Endothelial cell of hepatic sinusoid (primary cell): ENCODE measurements at regions not wholly inside any gene's neighbourhood (a gene's known extent, or its start where the extent isn't known, plus 50 kb on each side); places are given as distances from the start of the nearest gene placed in this dataset.

Source experiments
- in situ Hi-C: cut with HindIII; loops from 2 replicates; pipeline ENCODE4 v1.10.0; 2017; ENCODE audit warnings: low sequenced_read_pairs

GRCh38 chr13:22461854-22462490 is 718.8 kb upstream of the SGCG start:
- in situ Hi-C loops, result no loop called here

- in situ Hi-C loops, result no loop called here
Measured at GRCh38 chr13:22463089-22463488, 717.7 kb upstream of the SGCG start.

GRCh38 chr13:22468045-22468444 is 712.7 kb upstream of the SGCG start:
- in situ Hi-C loops, result loop anchor here (5.0 kb wide), 2 partner anchors 34 to 74 kb away; no protein-coding TSS in a partner anchor

GRCh38 chr13:22468824-22469223 is 712.0 kb upstream of the SGCG start:
- in situ Hi-C loops, result loop anchor here (5.0 kb wide), 2 partner anchors 33 to 73 kb away; no protein-coding TSS in a partner anchor

GRCh38 chr13:22469452-22469851 is 711.3 kb upstream of the SGCG start:
- in situ Hi-C loops, result loop anchor here (5.0 kb wide), 2 partner anchors 33 to 73 kb away; no protein-coding TSS in a partner anchor

- in situ Hi-C loops, result no loop called here
Measured at GRCh38 chr13:22470075-22470474, 710.7 kb upstream of the SGCG start.

- in situ Hi-C loops, result no loop called here
Measured at GRCh38 chr13:22482496-22483000, 698.2 kb upstream of the SGCG start.

GRCh38 chr13:22483276-22483675 is 697.5 kb upstream of the SGCG start:
- in situ Hi-C loops, result no loop called here

- in situ Hi-C loops, result no loop called here
Measured at GRCh38 chr13:22486490-22486889, 694.3 kb upstream of the SGCG start.

GRCh38 chr13:22487932-22488331 is 692.8 kb upstream of the SGCG start:
- in situ Hi-C loops, result no loop called here

GRCh38 chr13:22489771-22490170 is 691.0 kb upstream of the SGCG start:
- in situ Hi-C loops, result no loop called here

GRCh38 chr13:22495819-22496218 is 685.0 kb upstream of the SGCG start:
- in situ Hi-C loops, result no loop called here

GRCh38 chr13:22496803-22497508 is 683.8 kb upstream of the SGCG start:
- in situ Hi-C loops, result no loop called here

GRCh38 chr13:22497991-22498780 is 682.6 kb upstream of the SGCG start:
- in situ Hi-C loops, result no loop called here

GRCh38 chr13:22499919-22500318 is 680.9 kb upstream of the SGCG start:
- in situ Hi-C loops, result loop anchor here (5.0 kb wide), 1 partner anchor 33 kb away; no protein-coding TSS in a partner anchor

GRCh38 chr13:22505489-22505888 is 675.3 kb upstream of the SGCG start:
- in situ Hi-C loops, result no loop called here

GRCh38 chr13:22506096-22506691 is 674.6 kb upstream of the SGCG start:
- in situ Hi-C loops, result no loop called here

GRCh38 chr13:22517544-22517943 is 663.2 kb upstream of the SGCG start:
- in situ Hi-C loops, result no loop called here

GRCh38 chr13:22536851-22537250 is 643.9 kb upstream of the SGCG start:
- in situ Hi-C loops, result no loop called here

- in situ Hi-C loops, result no loop called here
Measured at GRCh38 chr13:22538400-22538799, 642.4 kb upstream of the SGCG start.

- in situ Hi-C loops, result no loop called here
Measured at GRCh38 chr13:22549126-22549525, 631.7 kb upstream of the SGCG start.
